HCT116 (cell line): ENCODE measurements at regions not wholly inside any gene's neighbourhood (a gene's known extent, or its start where the extent isn't known, plus 50 kb on each side); places are given as distances from the start of the nearest gene placed in this dataset.

Source experiments
- ATAC-seq: fragments of 200-7000 bp; cut with Tn5 transposase; 2 replicates; pipeline ENCODE4 v1.9.1; 2020; ENCODE audit warnings: mild to moderate bottlenecking, moderate library complexity
- BruUV-seq: library from RNA; stranded (reverse); fragments of 400-500 nt; replicated peaks from 2 replicates; lab custom pipeline; 2021; lab: Mats Ljungman, UMichigan
- CTCF ChIA-PET: fragments of 300-600 bp; sonication (Branson Sonifier 250); formaldehyde crosslinking; loops from one replicate; lab custom pipeline; 2021; ENCODE audit warnings: antibody characterized with exemption; lab: Charles Lee
- POLR2A ChIA-PET: fragments of 300-600, 350-600 bp; sonication (Branson Sonifier 250); formaldehyde crosslinking; loops from one replicate; lab custom pipeline; 2021; ENCODE audit warnings: antibody characterized with exemption; lab: Charles Lee
- RAD21 ChIA-PET, 2 experiments: fragments of 300-600 bp; sonication (Branson Sonifier 250); formaldehyde crosslinking; loops; one replicate each; lab custom pipeline; 2023; ENCODE audit warnings: low total read pairs in 2 of 2; ENCODE audit not compliant: uncharacterized antibody in 2 of 2, unreplicated experiment in 2 of 2, low non-redundant PET in 1 of 2; lab: Charles Lee
- DNase-seq: peaks from one replicate; pipeline ENCODE4 v3.0.0-alpha.2; 2010; ENCODE audit warnings: low read depth, low spot score
- H2AFZ ChIP-seq: fragments of 200-600 bp; shearing (Covaris generic), sonication (generic); 2 replicates; pipeline ENCODE4 v1.6.1; 2017; ENCODE audit warnings: low read depth, mixed run types, mixed read lengths, antibody characterized with exemption, low read length; ENCODE audit not compliant: poor library complexity, severe bottlenecking
- H3K27ac ChIP-seq: 2 replicates; pipeline ENCODE4 v1.5.1; 2012; ENCODE audit warnings: low read depth, low read length
- H3K27me3 ChIP-seq: fragments of 200-600 bp; sonication (generic); 2 replicates; pipeline ENCODE4 v1.6.1; 2016; ENCODE audit warnings: mixed run types, low read length, mixed read lengths; ENCODE audit not compliant: insufficient read depth
- H3K36me3 ChIP-seq, 2 experiments: fragments of 200-500 bp in 1 of 2; fragments of 200-600 bp in 1 of 2; sonication (Bioruptor generic) in 1 of 2; sonication (generic) in 1 of 2; 2 replicates each; pipeline versions ENCODE4 v1.5.1 to v1.6.1; 2014 to 2016; ENCODE audit warnings: low read length in 2 of 2, inconsistent platforms in 1 of 2, mixed read lengths in 1 of 2, mixed run types in 1 of 2; ENCODE audit not compliant: insufficient read depth in 2 of 2, control insufficient read depth in 1 of 2
- H3K4me1 ChIP-seq, 2 experiments: fragments of 200-600 bp in 1 of 2; sonication (generic) in 1 of 2; 2 replicates each; pipeline versions ENCODE4 v1.5.1 to v1.6.1; 2012 to 2017; ENCODE audit warnings: low read length in 2 of 2, inconsistent platforms in 1 of 2, mild to moderate bottlenecking in 1 of 2, mixed read lengths in 1 of 2, mixed run types in 1 of 2, moderate library complexity in 1 of 2; ENCODE audit not compliant: insufficient read depth in 2 of 2, control insufficient read depth in 1 of 2
- H3K4me2 ChIP-seq: fragments of 200-600 bp; sonication (generic); 2 replicates; pipeline ENCODE4 v1.6.1; 2017; ENCODE audit warnings: mixed run types, low read length, mixed read lengths
- H3K4me3 ChIP-seq, 2 experiments: fragments of 200-600 bp in 1 of 2; sonication (generic) in 1 of 2; replicated peaks in 1 of 2; 2 replicates each; pipeline ENCODE4 v1.5.1; 2011 to 2016; ENCODE audit warnings: low read length in 2 of 2, control low read depth in 1 of 2, low read depth in 1 of 2, mild to moderate bottlenecking in 1 of 2, mixed read lengths in 1 of 2, mixed run types in 1 of 2
- H3K79me2 ChIP-seq: fragments of 200-600 bp; sonication (generic); 2 replicates; pipeline ENCODE4 v1.6.1; 2017; ENCODE audit warnings: mild to moderate bottlenecking, mixed run types, low read length, moderate library complexity, mixed read lengths; ENCODE audit not compliant: insufficient read depth
- H3K9ac ChIP-seq: fragments of 200-600 bp; sonication (generic); 2 replicates; pipeline ENCODE4 v1.6.1; 2016; ENCODE audit warnings: low read length, mixed read lengths
- H3K9me2 ChIP-seq: fragments of 200-600 bp; sonication (generic), shearing (Covaris generic); 2 replicates; pipeline ENCODE4 v1.6.1; 2017; ENCODE audit warnings: mixed run types, mild to moderate bottlenecking, moderate library complexity; ENCODE audit not compliant: insufficient read depth
- H3K9me3 ChIP-seq, 2 experiments: fragments of 200-500 bp in 1 of 2; fragments of 200-600 bp in 1 of 2; sonication (Bioruptor generic) in 1 of 2; sonication (generic) in 1 of 2; 2 replicates each; pipeline ENCODE4 v1.6.1; 2014 to 2017; ENCODE audit warnings: low read length in 2 of 2, mixed read lengths in 2 of 2, inconsistent platforms in 1 of 2, low read depth in 1 of 2, mild to moderate bottlenecking in 1 of 2, mixed run types in 1 of 2, moderate library complexity in 1 of 2; ENCODE audit not compliant: control insufficient read depth in 1 of 2, insufficient read depth in 1 of 2
- H4K20me1 ChIP-seq: fragments of 200-600 bp; sonication (generic), shearing (Covaris generic); 2 replicates; pipeline ENCODE4 v1.6.1; 2017; ENCODE audit warnings: mixed run types, mild to moderate bottlenecking, moderate library complexity; ENCODE audit not compliant: insufficient read depth
- CBX3 ChIP-seq: IDR thresholded peaks from 2 replicates; pipeline ENCODE4 v1.6.1; 2012; ENCODE audit warnings: low read depth
- CEBPB ChIP-seq: IDR thresholded peaks from 2 replicates; pipeline ENCODE4 v1.6.1; 2012; ENCODE audit warnings: low read depth
- EGR1 ChIP-seq: IDR thresholded peaks from 2 replicates; pipeline ENCODE4 v1.6.1; 2012; ENCODE audit warnings: low read depth
- ELF1 ChIP-seq: IDR thresholded peaks from 2 replicates; pipeline ENCODE4 v1.6.1; 2012; ENCODE audit warnings: low read depth, borderline replicate concordance
- FOSL1 ChIP-seq: IDR thresholded peaks from 2 replicates; pipeline ENCODE4 v1.6.1; 2012; ENCODE audit warnings: low read depth
- POLR2AphosphoS5 ChIP-seq: IDR thresholded peaks from 2 replicates; pipeline ENCODE4 v1.6.1; 2011; ENCODE audit warnings: mild to moderate bottlenecking, low read depth, low read length, moderate library complexity
- RAD21 ChIP-seq: IDR thresholded peaks from 2 replicates; pipeline ENCODE4 v1.6.1; 2012; ENCODE audit warnings: low read depth, mild to moderate bottlenecking
- TCF7L2 ChIP-seq: IDR thresholded peaks from 2 replicates; pipeline ENCODE4 v1.7.0; 2011; ENCODE audit warnings: borderline replicate concordance, inconsistent platforms; ENCODE audit not compliant: insufficient read depth, insufficient read length; ENCODE audit errors: extremely low read depth
- YY1 ChIP-seq: IDR thresholded peaks from 2 replicates; pipeline ENCODE4 v1.6.1; 2011; ENCODE audit warnings: low read length, low read depth, moderate library complexity, mild to moderate bottlenecking; ENCODE audit not compliant: insufficient replicate concordance; ENCODE audit errors: extremely low read depth
- ZFX ChIP-seq: fragments of 450-650 bp; IDR thresholded peaks from 2 replicates; pipeline ENCODE4 v1.6.1; 2017
- intact Hi-C: fragments of 100-400 bp; cut with micrococcal nuclease; formaldehyde crosslinking; loops from 2 replicates; pipeline ENCODE4 v1.10.0; 2022
- TF ChIP-seq, protein P1 (sequence below): IDR thresholded peaks from 2 replicates; pipeline ENCODE4 v1.6.1; 2012
- TF ChIP-seq, protein P2 (sequence below): IDR thresholded peaks from 2 replicates; pipeline ENCODE4 v1.6.1; 2012; ENCODE audit warnings: low read depth
- TF ChIP-seq, protein P3 (sequence below): IDR thresholded peaks from 2 replicates; pipeline ENCODE4 v1.6.1; 2011; ENCODE audit warnings: mild to moderate bottlenecking, low read length, moderate library complexity; ENCODE audit not compliant: insufficient replicate concordance; ENCODE audit errors: extremely low read depth

DNA sequence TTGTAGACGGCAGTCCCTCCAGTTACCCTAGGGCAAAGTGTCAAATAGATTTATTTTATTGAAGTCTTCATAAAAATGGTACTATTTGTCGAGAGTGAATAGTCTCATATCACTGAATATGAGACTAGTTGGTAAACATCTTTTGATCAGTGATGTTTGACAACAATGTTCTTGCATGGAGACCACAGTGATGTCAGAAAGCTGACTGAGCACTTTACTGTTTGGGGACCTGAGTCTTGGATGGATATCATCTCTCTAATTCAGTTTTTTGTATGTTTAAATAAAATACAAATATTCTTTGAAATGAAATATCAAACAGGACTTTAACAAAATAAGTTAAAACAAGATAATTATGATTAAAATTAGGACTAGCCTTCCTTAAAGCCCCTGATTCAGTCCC, 1315.4 kb upstream of the NRXN1 start:
- Histone ChIP-seq H2AFZ (no peak overlapping the region), H3K9me2 (no peaks in the 10 kb centered on the region), H3K27ac (no peak overlapping the region), H3K79me2 (no peaks in the 10 kb centered on the region), H3K9ac (no peak overlapping the region), H4K20me1 (no peaks in the 10 kb centered on the region), H3K9me3 (no peaks in the 10 kb centered on the region), H3K27me3 (no peaks in the 10 kb centered on the region), H3K4me2 (no peak overlapping the region), H3K36me3 (no peaks in the 10 kb centered on the region), H3K4me1 (no peaks in the 10 kb centered on the region), H3K4me3 (no peak overlapping the region)
- ChIA-PET CTCF (no interaction called here), POLR2A (no interaction called here), RAD21 (no interaction called here)
- DNase-seq (no peak), ATAC-seq (no peak)
- BruUV-seq, result no TSS peak
- intact Hi-C loops, result no loop called here
- TF ChIP-seq TCF7L2, result no peak
- no peak for TF ChIP-seq CEBPB
- TF ChIP-seq, protein P1, sequence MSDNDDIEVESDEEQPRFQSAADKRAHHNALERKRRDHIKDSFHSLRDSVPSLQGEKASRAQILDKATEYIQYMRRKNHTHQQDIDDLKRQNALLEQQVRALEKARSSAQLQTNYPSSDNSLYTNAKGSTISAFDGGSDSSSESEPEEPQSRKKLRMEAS, result no peak
- TF ChIP-seq POLR2AphosphoS5, result no peak
- no peak for TF ChIP-seq FOSL1
- no peak for TF ChIP-seq ZFX
- TF ChIP-seq EGR1, result no peak
- no peak for TF ChIP-seq YY1
- TF ChIP-seq RAD21, result no peak
- TF ChIP-seq, protein P2, sequence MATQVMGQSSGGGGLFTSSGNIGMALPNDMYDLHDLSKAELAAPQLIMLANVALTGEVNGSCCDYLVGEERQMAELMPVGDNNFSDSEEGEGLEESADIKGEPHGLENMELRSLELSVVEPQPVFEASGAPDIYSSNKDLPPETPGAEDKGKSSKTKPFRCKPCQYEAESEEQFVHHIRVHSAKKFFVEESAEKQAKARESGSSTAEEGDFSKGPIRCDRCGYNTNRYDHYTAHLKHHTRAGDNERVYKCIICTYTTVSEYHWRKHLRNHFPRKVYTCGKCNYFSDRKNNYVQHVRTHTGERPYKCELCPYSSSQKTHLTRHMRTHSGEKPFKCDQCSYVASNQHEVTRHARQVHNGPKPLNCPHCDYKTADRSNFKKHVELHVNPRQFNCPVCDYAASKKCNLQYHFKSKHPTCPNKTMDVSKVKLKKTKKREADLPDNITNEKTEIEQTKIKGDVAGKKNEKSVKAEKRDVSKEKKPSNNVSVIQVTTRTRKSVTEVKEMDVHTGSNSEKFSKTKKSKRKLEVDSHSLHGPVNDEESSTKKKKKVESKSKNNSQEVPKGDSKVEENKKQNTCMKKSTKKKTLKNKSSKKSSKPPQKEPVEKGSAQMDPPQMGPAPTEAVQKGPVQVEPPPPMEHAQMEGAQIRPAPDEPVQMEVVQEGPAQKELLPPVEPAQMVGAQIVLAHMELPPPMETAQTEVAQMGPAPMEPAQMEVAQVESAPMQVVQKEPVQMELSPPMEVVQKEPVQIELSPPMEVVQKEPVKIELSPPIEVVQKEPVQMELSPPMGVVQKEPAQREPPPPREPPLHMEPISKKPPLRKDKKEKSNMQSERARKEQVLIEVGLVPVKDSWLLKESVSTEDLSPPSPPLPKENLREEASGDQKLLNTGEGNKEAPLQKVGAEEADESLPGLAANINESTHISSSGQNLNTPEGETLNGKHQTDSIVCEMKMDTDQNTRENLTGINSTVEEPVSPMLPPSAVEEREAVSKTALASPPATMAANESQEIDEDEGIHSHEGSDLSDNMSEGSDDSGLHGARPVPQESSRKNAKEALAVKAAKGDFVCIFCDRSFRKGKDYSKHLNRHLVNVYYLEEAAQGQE, result no peak
- TF ChIP-seq ELF1, result no peak
- TF ChIP-seq, protein P3, sequence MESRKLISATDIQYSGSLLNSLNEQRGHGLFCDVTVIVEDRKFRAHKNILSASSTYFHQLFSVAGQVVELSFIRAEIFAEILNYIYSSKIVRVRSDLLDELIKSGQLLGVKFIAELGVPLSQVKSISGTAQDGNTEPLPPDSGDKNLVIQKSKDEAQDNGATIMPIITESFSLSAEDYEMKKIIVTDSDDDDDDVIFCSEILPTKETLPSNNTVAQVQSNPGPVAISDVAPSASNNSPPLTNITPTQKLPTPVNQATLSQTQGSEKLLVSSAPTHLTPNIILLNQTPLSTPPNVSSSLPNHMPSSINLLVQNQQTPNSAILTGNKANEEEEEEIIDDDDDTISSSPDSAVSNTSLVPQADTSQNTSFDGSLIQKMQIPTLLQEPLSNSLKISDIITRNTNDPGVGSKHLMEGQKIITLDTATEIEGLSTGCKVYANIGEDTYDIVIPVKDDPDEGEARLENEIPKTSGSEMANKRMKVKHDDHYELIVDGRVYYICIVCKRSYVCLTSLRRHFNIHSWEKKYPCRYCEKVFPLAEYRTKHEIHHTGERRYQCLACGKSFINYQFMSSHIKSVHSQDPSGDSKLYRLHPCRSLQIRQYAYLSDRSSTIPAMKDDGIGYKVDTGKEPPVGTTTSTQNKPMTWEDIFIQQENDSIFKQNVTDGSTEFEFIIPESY, result no peak
- TF ChIP-seq CBX3, result no peak
